ENCODE measurements at regions not wholly inside any gene's neighbourhood (a gene's known extent, or its start where the extent isn't known, plus 50 kb on each side); places are given as distances from the start of the nearest gene placed in this dataset.

- Histone ChIP-seq H3K14ac (ENCODE audit: low read length in 2 of 2) (no peak overlapping the region), H3K36me3 (ENCODE audit: control insufficient read depth in 1 of 2, insufficient read depth in 2 of 2, low read depth in 1 of 2, low read length in 2 of 2) (no peaks in the 10 kb centered on the region), H2BK120ac (ENCODE audit: low read depth, low read length) (no peak overlapping the region), H3K27ac (ENCODE audit: low read length, poor library complexity, severe bottlenecking) (no peak overlapping the region), H2BK15ac (ENCODE audit: low read depth, poor library complexity, severe bottlenecking) (no peak overlapping the region), H3K4me1 (ENCODE audit: control insufficient read depth, insufficient read depth, low read depth, low read length) (no peaks in the 10 kb centered on the region), H2BK5ac (ENCODE audit: low read depth, low read length, poor library complexity, severe bottlenecking) (no peak overlapping the region), H3K18ac (ENCODE audit: low read depth in 1 of 2, low read length in 2 of 2) (no peak overlapping the region), H4K8ac (ENCODE audit: low read length) (no peak overlapping the region), H3K23ac (ENCODE audit: low read length in 2 of 2) (no peak overlapping the region), H2AK5ac (ENCODE audit: low read length, severe bottlenecking) (no peak overlapping the region), H3K9me3 (ENCODE audit: control insufficient read depth, low read length) (no peaks in the 10 kb centered on the region), H3K9ac (ENCODE audit: low read length) (no peak overlapping the region), H3K27me3 (ENCODE audit: control insufficient read depth in 1 of 2, insufficient read depth in 1 of 2, low read length in 2 of 2) (no peaks in the 10 kb centered on the region), H2AFZ (ENCODE audit: low read depth, low read length) (no peak overlapping the region), H2BK12ac (ENCODE audit: low read length in 2 of 2) (no peak overlapping the region), H3K79me1 (replicated peaks; ENCODE audit: low read length, poor library complexity, severe bottlenecking) (no peaks in the 10 kb centered on the region), H3K4ac (ENCODE audit: low read depth in 1 of 2, low read length in 2 of 2) (no peak overlapping the region), H3K4me2 (ENCODE audit: low read length, poor library complexity, severe bottlenecking) (no peak overlapping the region), H4K91ac (ENCODE audit: low read length) (no peak overlapping the region), H3K4me3 (ENCODE audit: insufficient read depth in 1 of 2, low read depth in 1 of 2, low read length in 2 of 2) (no peak overlapping the region)
- no peak for DNase-seq
- WGBS, result no CpG with 5 or more reads among the region's 1 CpG
These were observed 92.6 kb upstream of the TRPC3 start for GRCh38 chr4:122044501-122044900.

- Histone ChIP-seq H3K4me1 (ENCODE audit: control insufficient read depth, insufficient read depth, low read depth, low read length) (no peaks in the 10 kb centered on the region), H3K9ac (ENCODE audit: low read length) (no peak overlapping the region), H3K79me1 (replicated peaks; ENCODE audit: low read length, poor library complexity, severe bottlenecking) (no peaks in the 10 kb centered on the region), H3K23ac (ENCODE audit: low read length in 2 of 2) (no peak overlapping the region), H2AFZ (ENCODE audit: low read depth, low read length) (no peak overlapping the region), H3K9me3 (ENCODE audit: control insufficient read depth, low read length) (no peaks in the 10 kb centered on the region), H3K14ac (ENCODE audit: low read length in 2 of 2) (no peak overlapping the region), H2BK12ac (ENCODE audit: low read length in 2 of 2) (no peak overlapping the region), H2BK5ac (ENCODE audit: low read depth, low read length, poor library complexity, severe bottlenecking) (no peak overlapping the region), H3K27me3 (ENCODE audit: control insufficient read depth in 1 of 2, insufficient read depth in 1 of 2, low read length in 2 of 2) (no peaks in the 10 kb centered on the region), H3K27ac (ENCODE audit: low read length, poor library complexity, severe bottlenecking) (no peak overlapping the region), H2AK5ac (ENCODE audit: low read length, severe bottlenecking) (no peak overlapping the region), H3K4me3 (ENCODE audit: insufficient read depth in 1 of 2, low read depth in 1 of 2, low read length in 2 of 2) (no peak overlapping the region), H3K4me2 (ENCODE audit: low read length, poor library complexity, severe bottlenecking) (no peak overlapping the region), H2BK120ac (ENCODE audit: low read depth, low read length) (no peak overlapping the region), H4K8ac (ENCODE audit: low read length) (no peak overlapping the region), H3K36me3 (ENCODE audit: control insufficient read depth in 1 of 2, insufficient read depth in 2 of 2, low read depth in 1 of 2, low read length in 2 of 2) (no peaks in the 10 kb centered on the region), H4K91ac (ENCODE audit: low read length) (no peak overlapping the region), H3K18ac (ENCODE audit: low read depth in 1 of 2, low read length in 2 of 2) (no peak overlapping the region), H3K4ac (ENCODE audit: low read depth in 1 of 2, low read length in 2 of 2) (no peak overlapping the region), H2BK15ac (ENCODE audit: low read depth, poor library complexity, severe bottlenecking) (no peak overlapping the region)
- no peak for DNase-seq
- 85% methylated on average over 5 of the region's 5 CpGs for WGBS
These were observed 89.5 kb upstream of the TRPC3 start for GRCh38 chr4:122041312-122041711.

GRCh38 chr4:122038896-122039295 lies 87.0 kb upstream of the TRPC3 start:
- H4K8ac ChIP-seq (ENCODE audit: low read length), result no peak overlapping the region
- no peaks in the 10 kb centered on the region for H3K27me3 ChIP-seq (ENCODE audit: control insufficient read depth in 1 of 2, insufficient read depth in 1 of 2, low read length in 2 of 2)
- H4K91ac ChIP-seq (ENCODE audit: low read length), result no peak overlapping the region
- H3K4ac ChIP-seq (ENCODE audit: low read depth in 1 of 2, low read length in 2 of 2), result no peak overlapping the region
- no peak overlapping the region for H2BK12ac ChIP-seq (ENCODE audit: low read length in 2 of 2)
- H3K79me1 ChIP-seq (replicated peaks; ENCODE audit: low read length, poor library complexity, severe bottlenecking), result no peaks in the 10 kb centered on the region
- no peak overlapping the region for H2AK5ac ChIP-seq (ENCODE audit: low read length, severe bottlenecking)
- no peaks in the 10 kb centered on the region for H3K4me1 ChIP-seq (ENCODE audit: control insufficient read depth, insufficient read depth, low read depth, low read length)
- H2AFZ ChIP-seq (ENCODE audit: low read depth, low read length), result no peak overlapping the region
- no peak overlapping the region for H3K27ac ChIP-seq (ENCODE audit: low read length, poor library complexity, severe bottlenecking)
- no peak overlapping the region for H3K18ac ChIP-seq (ENCODE audit: low read depth in 1 of 2, low read length in 2 of 2)
- no peak overlapping the region for H3K14ac ChIP-seq (ENCODE audit: low read length in 2 of 2)
- DNase-seq, result no peak
- no peaks in the 10 kb centered on the region for H3K36me3 ChIP-seq (ENCODE audit: control insufficient read depth in 1 of 2, insufficient read depth in 2 of 2, low read depth in 1 of 2, low read length in 2 of 2)
- no peak overlapping the region for H2BK120ac ChIP-seq (ENCODE audit: low read depth, low read length)
- WGBS, result 83% methylated on average over 2 of the region's 2 CpGs
- no peak overlapping the region for H2BK5ac ChIP-seq (ENCODE audit: low read depth, low read length, poor library complexity, severe bottlenecking)
- H3K4me3 ChIP-seq (ENCODE audit: insufficient read depth in 1 of 2, low read depth in 1 of 2, low read length in 2 of 2), result no peak overlapping the region
- H3K23ac ChIP-seq (ENCODE audit: low read length in 2 of 2), result no peak overlapping the region
- no peaks in the 10 kb centered on the region for H3K9me3 ChIP-seq (ENCODE audit: control insufficient read depth, low read length)
- no peak overlapping the region for H3K4me2 ChIP-seq (ENCODE audit: low read length, poor library complexity, severe bottlenecking)
- H3K9ac ChIP-seq (ENCODE audit: low read length), result no peak overlapping the region
- H2BK15ac ChIP-seq (ENCODE audit: low read depth, poor library complexity, severe bottlenecking), result no peak overlapping the region

DNA sequence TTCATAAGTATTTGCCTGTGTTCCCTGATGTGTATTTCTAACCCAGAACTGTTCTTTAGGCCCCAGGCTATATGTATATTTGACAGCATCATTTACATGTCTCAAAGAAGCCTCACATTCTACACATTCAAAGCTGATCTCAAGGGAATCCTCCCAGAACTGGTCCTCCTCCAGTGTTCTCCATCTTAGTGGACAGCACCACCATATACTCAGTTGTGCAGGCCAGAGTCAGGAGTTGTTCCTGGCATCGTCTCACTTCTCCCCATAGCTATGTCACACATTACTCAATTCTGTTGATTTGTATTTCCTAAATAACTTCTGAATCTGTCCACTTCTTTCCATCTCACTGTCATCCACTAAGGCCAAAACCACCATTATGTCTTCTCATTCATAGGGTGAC lies 82.8 kb upstream of the TRPC3 start:
- H2BK12ac ChIP-seq (ENCODE audit: low read length in 2 of 2), result no peak overlapping the region
- H3K36me3 ChIP-seq (ENCODE audit: control insufficient read depth in 1 of 2, insufficient read depth in 2 of 2, low read depth in 1 of 2, low read length in 2 of 2), result no peaks in the 10 kb centered on the region
- H3K4me2 ChIP-seq (ENCODE audit: low read length, poor library complexity, severe bottlenecking), result no peak overlapping the region
- no peaks in the 10 kb centered on the region for H3K27me3 ChIP-seq (ENCODE audit: control insufficient read depth in 1 of 2, insufficient read depth in 1 of 2, low read length in 2 of 2)
- no peak overlapping the region for H3K14ac ChIP-seq (ENCODE audit: low read length in 2 of 2)
- H3K4me1 ChIP-seq (ENCODE audit: control insufficient read depth, insufficient read depth, low read depth, low read length), result no peaks in the 10 kb centered on the region
- H3K79me1 ChIP-seq (replicated peaks; ENCODE audit: low read length, poor library complexity, severe bottlenecking), result no peaks in the 10 kb centered on the region
- H3K9ac ChIP-seq (ENCODE audit: low read length), result no peak overlapping the region
- H2BK15ac ChIP-seq (ENCODE audit: low read depth, poor library complexity, severe bottlenecking), result no peak overlapping the region
- no peak overlapping the region for H3K4ac ChIP-seq (ENCODE audit: low read depth in 1 of 2, low read length in 2 of 2)
- H4K8ac ChIP-seq (ENCODE audit: low read length), result no peak overlapping the region
- H3K27ac ChIP-seq (ENCODE audit: low read length, poor library complexity, severe bottlenecking), result no peak overlapping the region
- H3K18ac ChIP-seq (ENCODE audit: low read depth in 1 of 2, low read length in 2 of 2), result no peak overlapping the region
- H2AK5ac ChIP-seq (ENCODE audit: low read length, severe bottlenecking), result no peak overlapping the region
- H2AFZ ChIP-seq (ENCODE audit: low read depth, low read length), result no peak overlapping the region
- no peak overlapping the region for H2BK5ac ChIP-seq (ENCODE audit: low read depth, low read length, poor library complexity, severe bottlenecking)
- H3K4me3 ChIP-seq (ENCODE audit: insufficient read depth in 1 of 2, low read depth in 1 of 2, low read length in 2 of 2), result no peak overlapping the region
- no peak for DNase-seq
- H4K91ac ChIP-seq (ENCODE audit: low read length), result no peak overlapping the region
- no peak overlapping the region for H2BK120ac ChIP-seq (ENCODE audit: low read depth, low read length)
- WGBS, result 92% methylated on average over 1 of the region's 1 CpG
- no peaks in the 10 kb centered on the region for H3K9me3 ChIP-seq (ENCODE audit: control insufficient read depth, low read length)
- H3K23ac ChIP-seq (ENCODE audit: low read length in 2 of 2), result no peak overlapping the region
